ENCODE measurements at regions not wholly inside any gene's neighbourhood (a gene's known extent, or its start where the extent isn't known, plus 50 kb on each side); places are given as distances from the start of the nearest gene placed in this dataset.

- TF ChIP-seq HCFC1 (IDR thresholded peaks at IDR 0.05; ENCODE audit: low read length), result no peak
- no peak for TF ChIP-seq ZNF274 (IDR thresholded peaks at IDR 0.05; ENCODE audit: insufficient read depth, insufficient read length)
- TF ChIP-seq HDGF (IDR thresholded peaks at IDR 0.05), result no peak
These were observed 81.7 kb upstream of the GATA5 start (continued) for GRCh38 chr20:62557462-62557861.

DNA sequence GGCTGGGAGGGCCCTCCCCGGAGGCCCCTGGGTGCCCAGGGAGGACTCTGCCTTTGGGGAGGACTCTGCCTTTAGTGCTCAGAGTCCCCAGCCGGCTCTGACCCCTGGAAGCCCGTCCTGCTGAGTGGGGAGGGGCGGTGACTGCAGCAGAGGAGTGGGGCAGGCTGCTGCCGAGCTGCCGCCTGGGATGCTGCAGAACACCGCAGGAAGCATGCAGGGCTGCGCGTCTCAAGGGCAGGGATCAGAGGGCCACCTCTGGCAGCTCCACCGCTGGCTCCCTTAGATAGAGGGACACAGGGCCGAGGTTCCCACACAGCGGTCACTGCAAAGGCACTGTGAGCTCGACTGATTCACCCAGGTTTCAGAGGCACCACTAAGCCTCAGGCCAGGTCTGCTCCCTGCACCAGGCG is 82.2 kb upstream of the GATA5 start:
- no peaks in the 10 kb centered on the region for H3K36me3 ChIP-seq (ENCODE audit: control insufficient read depth in 2 of 2, insufficient read depth in 2 of 2, low read length in 1 of 2)
- in situ Hi-C loops (cut with MboI) (no loop called here), intact Hi-C loops (cut with micrococcal nuclease; ENCODE audit: unreplicated experiment) (no loop called here)
- SMC1A ChIA-PET (ENCODE audit: uncharacterized antibody, unreplicated experiment), result no interaction called here
- H4K20me1 ChIP-seq (ENCODE audit: control insufficient read depth, insufficient read depth), result no peaks in the 10 kb centered on the region
- no peak for FAIRE-seq
- no peak for DNase-seq (ENCODE audit: low read depth, low spot score)
- no peak for ATAC-seq
- no peak overlapping the region for H2AFZ ChIP-seq (ENCODE audit: control insufficient read depth, low read depth, low read length)
- H3K27ac ChIP-seq (ENCODE audit: control insufficient read depth, insufficient read depth), result no peak overlapping the region
- TF ChIP-seq, protein P1, sequence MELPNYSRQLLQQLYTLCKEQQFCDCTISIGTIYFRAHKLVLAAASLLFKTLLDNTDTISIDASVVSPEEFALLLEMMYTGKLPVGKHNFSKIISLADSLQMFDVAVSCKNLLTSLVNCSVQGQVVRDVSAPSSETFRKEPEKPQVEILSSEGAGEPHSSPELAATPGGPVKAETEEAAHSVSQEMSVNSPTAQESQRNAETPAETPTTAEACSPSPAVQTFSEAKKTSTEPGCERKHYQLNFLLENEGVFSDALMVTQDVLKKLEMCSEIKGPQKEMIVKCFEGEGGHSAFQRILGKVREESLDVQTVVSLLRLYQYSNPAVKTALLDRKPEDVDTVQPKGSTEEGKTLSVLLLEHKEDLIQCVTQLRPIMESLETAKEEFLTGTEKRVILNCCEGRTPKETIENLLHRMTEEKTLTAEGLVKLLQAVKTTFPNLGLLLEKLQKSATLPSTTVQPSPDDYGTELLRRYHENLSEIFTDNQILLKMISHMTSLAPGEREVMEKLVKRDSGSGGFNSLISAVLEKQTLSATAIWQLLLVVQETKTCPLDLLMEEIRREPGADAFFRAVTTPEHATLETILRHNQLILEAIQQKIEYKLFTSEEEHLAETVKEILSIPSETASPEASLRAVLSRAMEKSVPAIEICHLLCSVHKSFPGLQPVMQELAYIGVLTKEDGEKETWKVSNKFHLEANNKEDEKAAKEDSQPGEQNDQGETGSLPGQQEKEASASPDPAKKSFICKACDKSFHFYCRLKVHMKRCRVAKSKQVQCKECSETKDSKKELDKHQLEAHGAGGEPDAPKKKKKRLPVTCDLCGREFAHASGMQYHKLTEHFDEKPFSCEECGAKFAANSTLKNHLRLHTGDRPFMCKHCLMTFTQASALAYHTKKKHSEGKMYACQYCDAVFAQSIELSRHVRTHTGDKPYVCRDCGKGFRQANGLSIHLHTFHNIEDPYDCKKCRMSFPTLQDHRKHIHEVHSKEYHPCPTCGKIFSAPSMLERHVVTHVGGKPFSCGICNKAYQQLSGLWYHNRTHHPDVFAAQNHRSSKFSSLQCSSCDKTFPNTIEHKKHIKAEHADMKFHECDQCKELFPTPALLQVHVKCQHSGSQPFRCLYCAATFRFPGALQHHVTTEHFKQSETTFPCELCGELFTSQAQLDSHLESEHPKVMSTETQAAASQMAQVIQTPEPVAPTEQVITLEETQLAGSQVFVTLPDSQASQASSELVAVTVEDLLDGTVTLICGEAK (IDR thresholded peaks at IDR 0.05; ENCODE audit: borderline replicate concordance), result no peak
- TF ChIP-seq NFXL1 (IDR thresholded peaks at IDR 0.05; ENCODE audit: borderline replicate concordance) (no peak), ATF2 (IDR thresholded peaks at IDR 0.05; ENCODE audit: low read length) (no peak), BACH1 (IDR thresholded peaks at IDR 0.05; ENCODE audit: borderline replicate concordance) (no peak), ZNF217 (IDR thresholded peaks at IDR 0.05) (no peak), ZNF207 (IDR thresholded peaks at IDR 0.05; ENCODE audit: borderline replicate concordance) (no peak), JUND (IDR thresholded peaks at IDR 0.05; ENCODE audit: low read depth, low read length) (no peak), BCL3 (IDR thresholded peaks at IDR 0.05; ENCODE audit: borderline replicate concordance, insufficient read depth, low read depth, low read length, poor library complexity, severe bottlenecking) (no peak), RUNX3 (IDR thresholded peaks at IDR 0.05; ENCODE audit: low read length) (no peak), SRF (IDR thresholded peaks at IDR 0.05; ENCODE audit: low read depth in 2 of 2, low read length in 2 of 2) (no peak)
- H3K4me1 ChIP-seq (ENCODE audit: control insufficient read depth, insufficient read depth, low read length), result no peaks in the 10 kb centered on the region
- H3K9me3 ChIP-seq (replicated peaks; ENCODE audit: control insufficient read depth, insufficient read depth, low read length), result no peaks in the 10 kb centered on the region
- POLR2A ChIA-PET, result no interaction called here
- peaks cover 3 to 7% of the 10 kb centered on the region in 2 experiments for H3K27me3 ChIP-seq (replicated peaks in 1 of 2; ENCODE audit: control insufficient read depth in 2 of 2, insufficient read depth in 2 of 2, low read length in 1 of 2)
- no peak overlapping the region for H3K4me3 ChIP-seq
- no peaks in the 10 kb centered on the region for H3K79me2 ChIP-seq (ENCODE audit: control insufficient read depth, insufficient read depth, low read length)
- no TSS peak for BruUV-seq (replicated peaks)
- H3K9ac ChIP-seq (ENCODE audit: control insufficient read depth, insufficient read depth, low read length), result no peak overlapping the region
- WGBS (ENCODE audit: insufficient coverage, insufficient replicate concordance, low lambda C conversion rate, missing lambda C conversion rate), result 36% methylated on average over 11 of the region's 14 CpGs
- CTCF ChIA-PET, result no interaction called here
- RAD21 ChIA-PET (ENCODE audit: unreplicated experiment), result no interaction called here
- H3K4me2 ChIP-seq (ENCODE audit: control insufficient read depth, insufficient read depth), result no peak overlapping the region

Measured in GM12878 (cell line).